ENCODE measurements at regions not wholly inside any gene's neighbourhood (a gene's known extent, or its start where the extent isn't known, plus 50 kb on each side); places are given as distances from the start of the nearest gene placed in this dataset.

- DNase-seq: peak; percentile 75
Observed at GRCh38 chr12:111034083-111034885, 113.9 kb upstream of the MYL2 start, which contains the start of gene CUX2. TSS of gene CUX2 (plus strand) at chr12:111034165.

GRCh38 chr12:111033281-111034082 is 113.1 kb upstream of the MYL2 start:
- DNase-seq: peak; percentile 92

- DNase-seq: no peak
Observed at GRCh38 chr12:111032591-111032919, 112.2 kb upstream of the MYL2 start.

- DNase-seq: no peak
Observed at GRCh38 chr12:111031916-111032590, 111.7 kb upstream of the MYL2 start.

DNA sequence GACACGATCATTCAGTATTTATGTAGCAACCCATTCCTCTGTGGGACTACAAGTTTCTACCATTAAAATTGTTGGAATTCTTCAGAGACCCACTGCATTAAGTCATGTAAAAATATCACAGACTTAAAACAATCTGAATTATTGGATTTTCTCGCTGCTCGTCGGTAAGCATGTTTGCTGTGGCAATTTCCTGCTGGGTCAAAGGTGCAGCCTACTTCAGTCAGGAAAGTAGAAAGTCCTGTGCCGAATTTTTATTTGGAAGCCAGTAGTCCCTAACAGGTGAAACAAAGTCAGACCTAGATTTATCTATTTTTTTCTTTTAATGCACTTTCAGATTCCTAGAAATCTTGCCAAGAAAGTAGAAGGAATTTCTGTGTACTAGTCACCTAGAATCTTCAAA is 110.4 kb upstream of the MYL2 start:
- no peak for DNase-seq

GRCh38 chr12:111029732-111030131 is 109.4 kb upstream of the MYL2 start:
- no peak for DNase-seq

GRCh38 chr12:111029305-111029704 is 108.9 kb upstream of the MYL2 start:
- DNase-seq: no peak

DNA sequence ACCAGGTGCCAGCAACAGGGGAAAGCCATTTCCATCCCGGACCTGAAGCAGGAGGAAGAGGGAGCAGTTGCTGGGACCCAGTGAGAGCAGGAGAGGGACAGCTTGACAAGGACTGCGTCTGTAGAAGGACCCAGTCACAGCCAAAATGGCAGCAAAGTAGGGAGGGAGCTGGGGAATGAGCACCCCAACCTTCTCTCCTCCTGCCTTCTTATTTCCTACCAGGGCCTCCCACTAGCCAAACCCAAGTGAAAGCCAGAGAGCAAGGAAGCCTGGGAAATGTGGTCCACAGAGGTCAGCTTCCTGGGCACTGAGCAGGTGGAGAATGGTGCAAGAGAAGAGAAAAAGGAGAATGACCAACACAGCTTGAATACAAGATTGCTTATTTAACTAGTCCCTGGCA is 108.5 kb upstream of the MYL2 start:
- DNase-seq: no peak

DNA sequence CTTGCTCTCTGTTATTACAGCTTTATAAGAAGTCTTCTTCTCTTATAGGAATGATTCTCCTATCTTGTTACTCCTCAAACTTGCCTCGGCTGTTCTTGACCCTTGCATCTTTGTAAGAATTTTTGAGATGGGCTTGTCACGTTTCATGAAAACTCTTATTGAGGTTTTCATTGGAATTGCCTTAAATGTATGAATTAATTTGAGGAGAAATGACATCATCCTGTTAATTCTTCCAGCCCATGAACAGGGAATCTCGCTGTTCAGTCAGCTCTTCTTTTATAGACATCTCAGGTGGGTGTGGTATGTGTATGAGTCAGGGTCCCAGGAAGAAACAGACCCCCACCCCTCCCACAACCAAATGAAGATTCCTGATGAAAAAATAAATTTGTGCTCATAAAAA is 107.1 kb upstream of the MYL2 start:
- no peak for DNase-seq

DNA sequence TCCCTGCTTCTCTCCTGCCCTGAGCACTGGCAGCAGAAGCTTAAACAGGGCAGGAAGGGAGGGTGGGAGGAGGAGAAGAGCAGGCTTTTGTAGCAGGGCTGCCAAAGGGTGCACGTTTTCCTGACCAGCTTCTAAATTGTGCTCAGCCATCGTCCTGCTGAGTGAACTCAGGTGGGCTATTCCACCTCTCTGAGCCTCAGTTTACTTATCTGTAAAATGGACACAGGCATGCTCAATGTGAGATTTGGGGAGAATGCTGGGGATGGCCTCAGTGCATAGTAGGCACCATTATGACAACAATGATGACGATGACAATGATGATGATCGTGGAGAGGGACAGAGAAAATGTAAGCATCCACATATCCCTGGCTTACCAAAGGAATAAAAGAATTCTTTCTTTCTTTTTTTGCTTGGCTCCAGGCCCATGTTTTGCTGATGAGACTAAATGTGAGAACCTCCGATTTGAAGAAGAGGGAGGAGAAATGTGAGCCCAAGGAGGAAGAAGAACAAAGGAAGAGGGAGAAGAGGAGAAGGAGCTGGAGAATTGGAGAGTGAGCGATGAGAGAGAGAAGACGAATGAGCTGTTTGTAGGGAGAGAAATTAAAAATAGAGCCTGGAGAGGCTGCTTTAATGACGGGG is 105.5 kb upstream of the MYL2 start:
- no peak for DNase-seq

DNA sequence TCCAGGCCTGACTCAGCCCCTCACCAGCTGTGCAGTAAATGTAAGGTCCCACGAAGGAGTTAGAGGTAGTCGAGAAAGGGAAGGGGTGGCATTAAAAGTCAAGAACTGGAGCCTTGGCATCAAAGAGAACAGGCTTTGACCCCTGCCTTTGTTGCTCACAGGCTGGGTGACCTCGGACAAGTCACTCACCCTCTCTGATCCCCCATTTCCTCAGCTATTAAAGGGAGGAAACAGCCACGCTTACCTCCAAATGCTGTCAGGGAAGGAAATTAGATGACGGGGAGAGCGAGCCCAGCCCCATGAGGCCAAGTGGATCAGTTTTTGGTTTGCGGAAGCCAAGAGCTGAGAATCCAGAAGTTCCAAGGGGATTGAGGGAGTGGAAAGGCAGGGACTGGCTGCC is 104.9 kb upstream of the MYL2 start:
- DNase-seq: no peak

GRCh38 chr12:111024205-111024801 is 103.9 kb upstream of the MYL2 start:
- peak; percentile 82 for DNase-seq

- no peak for DNase-seq
Observed at GRCh38 chr12:111022386-111022785, 102.0 kb upstream of the MYL2 start.

GRCh38 chr12:111014547-111014946 is 94.2 kb upstream of the MYL2 start:
- DNase-seq: no peak

GRCh38 chr12:111012918-111013317 is 92.5 kb upstream of the MYL2 start:
- DNase-seq: no peak

GRCh38 chr12:111011999-111012600 is 91.7 kb upstream of the MYL2 start:
- DNase-seq: no peak

- no peak for DNase-seq
Observed at GRCh38 chr12:111010916-111011657, 90.7 kb upstream of the MYL2 start.

DNA sequence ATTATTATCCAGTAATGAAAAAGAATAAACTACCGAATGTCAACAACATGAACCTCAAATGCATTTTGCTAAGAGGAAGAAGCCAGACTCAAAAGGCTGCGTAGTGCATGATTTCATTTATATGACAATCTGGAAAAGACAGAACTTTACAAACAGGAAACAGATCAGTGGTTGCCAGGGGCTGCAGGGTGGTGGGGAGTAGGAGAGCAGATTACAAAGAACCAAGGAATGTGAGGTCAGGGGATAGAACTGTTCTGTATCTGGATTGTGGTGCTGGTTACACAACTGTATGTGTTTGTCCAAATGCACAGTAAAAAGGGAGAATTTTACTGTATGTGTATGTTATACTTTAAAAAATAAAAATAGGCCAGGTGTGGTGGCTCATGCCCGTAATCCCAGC is 89.7 kb upstream of the MYL2 start:
- no peak for DNase-seq

GRCh38 chr12:111006621-111007020 is 86.2 kb upstream of the MYL2 start:
- DNase-seq: no peak

DNA sequence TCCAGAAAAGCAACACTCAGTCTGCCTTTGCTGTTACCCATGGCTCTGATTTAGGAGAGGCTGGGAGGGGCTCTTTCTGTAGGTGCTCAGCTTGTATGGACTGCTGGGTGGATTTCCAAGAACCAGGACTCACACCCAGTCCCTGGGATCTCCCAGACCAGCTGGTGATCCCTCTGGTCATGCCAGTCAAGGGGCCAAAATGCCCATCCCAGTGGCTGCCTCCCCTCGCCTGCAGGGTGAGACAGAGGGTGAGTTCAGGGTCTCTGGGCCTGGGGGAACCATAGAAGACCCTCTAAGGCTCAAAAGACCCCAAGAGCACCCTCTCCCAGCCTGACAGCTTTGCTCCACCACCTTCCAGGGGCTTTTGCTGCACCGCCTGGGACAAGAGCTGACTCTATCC is 78.6 kb upstream of the MYL2 start:
- no peak for DNase-seq

- no peak for DNase-seq
Observed at GRCh38 chr12:110998165-110998564, 77.8 kb upstream of the MYL2 start.

GRCh38 chr12:110996415-110996814 is 76.0 kb upstream of the MYL2 start:
- DNase-seq: no peak

All from retina (tissue), 1 donor.